ENCODE measurements at regions not wholly inside any gene's neighbourhood (a gene's known extent, or its start where the extent isn't known, plus 50 kb on each side); places are given as distances from the start of the nearest gene placed in this dataset.

DNA sequence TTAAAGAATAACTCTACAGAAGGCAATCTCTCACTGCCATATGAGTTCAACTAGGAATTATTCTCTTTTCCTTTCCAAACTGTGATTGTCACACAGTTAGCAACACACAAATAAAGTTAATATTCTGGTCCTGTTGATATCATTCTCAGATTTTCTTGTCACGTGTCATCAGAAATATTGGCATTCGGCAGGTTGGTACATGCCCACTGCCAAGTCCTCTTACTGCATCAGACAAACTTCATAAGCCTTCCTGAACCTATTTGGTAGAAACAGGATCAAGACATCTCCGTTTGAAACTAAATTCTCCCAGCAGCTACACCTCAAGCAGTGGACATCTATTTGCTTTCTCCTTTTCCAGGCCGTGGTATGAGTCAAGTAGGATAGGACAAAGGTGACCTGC, 177.9 kb upstream of the SOX2 start:
- Histone ChIP-seq H3K4me3 (ENCODE audit: low read depth, low read length) (no peak overlapping the region), H3K36me3 (no peaks in the 10 kb centered on the region), H3K9me3 (ENCODE audit: severe bottlenecking) (no peaks in the 10 kb centered on the region), H3K27me3 (ENCODE audit: insufficient read depth, low read depth, severe bottlenecking) (peaks cover 12% of the 10 kb centered on the region), H3K27ac (no peak overlapping the region)
- TF ChIP-seq, protein P1, sequence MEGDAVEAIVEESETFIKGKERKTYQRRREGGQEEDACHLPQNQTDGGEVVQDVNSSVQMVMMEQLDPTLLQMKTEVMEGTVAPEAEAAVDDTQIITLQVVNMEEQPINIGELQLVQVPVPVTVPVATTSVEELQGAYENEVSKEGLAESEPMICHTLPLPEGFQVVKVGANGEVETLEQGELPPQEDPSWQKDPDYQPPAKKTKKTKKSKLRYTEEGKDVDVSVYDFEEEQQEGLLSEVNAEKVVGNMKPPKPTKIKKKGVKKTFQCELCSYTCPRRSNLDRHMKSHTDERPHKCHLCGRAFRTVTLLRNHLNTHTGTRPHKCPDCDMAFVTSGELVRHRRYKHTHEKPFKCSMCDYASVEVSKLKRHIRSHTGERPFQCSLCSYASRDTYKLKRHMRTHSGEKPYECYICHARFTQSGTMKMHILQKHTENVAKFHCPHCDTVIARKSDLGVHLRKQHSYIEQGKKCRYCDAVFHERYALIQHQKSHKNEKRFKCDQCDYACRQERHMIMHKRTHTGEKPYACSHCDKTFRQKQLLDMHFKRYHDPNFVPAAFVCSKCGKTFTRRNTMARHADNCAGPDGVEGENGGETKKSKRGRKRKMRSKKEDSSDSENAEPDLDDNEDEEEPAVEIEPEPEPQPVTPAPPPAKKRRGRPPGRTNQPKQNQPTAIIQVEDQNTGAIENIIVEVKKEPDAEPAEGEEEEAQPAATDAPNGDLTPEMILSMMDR (IDR thresholded peaks at IDR 0.05; ENCODE audit: low read depth, low read length) = no peak
- DNase-seq = no peak

DNA sequence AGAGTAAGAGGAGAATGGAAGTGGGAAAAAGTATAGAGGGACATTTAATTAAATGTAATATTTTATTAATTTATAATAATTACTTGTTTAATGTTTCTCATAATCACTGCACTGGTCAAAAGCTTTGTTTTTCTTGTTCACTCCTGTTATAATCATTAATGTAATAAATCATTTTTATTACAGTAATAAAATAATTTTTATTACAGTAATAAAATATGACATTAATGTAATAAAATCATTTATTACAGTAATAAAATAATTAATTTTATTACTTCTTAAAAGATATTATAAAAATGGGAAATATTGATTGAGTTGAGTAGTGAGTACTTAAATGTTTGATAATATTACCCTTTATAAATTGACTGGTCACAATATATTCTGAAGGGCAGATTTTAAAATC, 181.1 kb upstream of the SOX2 start:
- Histone ChIP-seq H3K4me3 (ENCODE audit: low read depth, low read length) (no peak overlapping the region), H3K27me3 (ENCODE audit: insufficient read depth, low read depth, severe bottlenecking) (peaks cover 13% of the 10 kb centered on the region), H3K27ac (no peak overlapping the region), H3K36me3 (no peaks in the 10 kb centered on the region), H3K9me3 (ENCODE audit: severe bottlenecking) (no peaks in the 10 kb centered on the region)
- TF ChIP-seq, protein P1 (IDR thresholded peaks at IDR 0.05; ENCODE audit: low read depth, low read length) = no peak
- DNase-seq = no peak

DNA sequence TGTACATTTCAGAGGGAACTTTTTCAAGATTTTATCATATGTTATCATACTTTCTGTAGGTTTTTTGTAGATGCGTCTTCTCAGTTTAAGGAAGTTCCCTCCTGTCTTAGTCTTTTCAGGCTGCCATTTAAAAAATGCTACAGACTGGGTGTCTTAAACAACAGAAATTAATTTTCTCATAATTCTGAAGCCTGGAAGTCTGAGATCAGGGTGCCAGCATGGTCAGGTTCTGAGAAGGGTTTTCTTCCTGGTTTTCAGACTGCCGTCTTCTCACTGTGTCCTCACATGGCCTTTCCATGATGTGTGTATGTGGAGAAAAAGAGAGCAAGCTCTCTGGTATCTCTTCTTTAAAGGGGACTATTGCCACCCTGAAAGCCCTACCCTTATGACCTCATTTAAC, 189.9 kb upstream of the SOX2 start:
- Histone ChIP-seq H3K27ac (no peak overlapping the region), H3K36me3 (no peaks in the 10 kb centered on the region), H3K27me3 (ENCODE audit: insufficient read depth, low read depth, severe bottlenecking) (no peaks in the 10 kb centered on the region), H3K9me3 (ENCODE audit: severe bottlenecking) (peaks cover 6% of the 10 kb centered on the region), H3K4me3 (ENCODE audit: low read depth, low read length) (no peak overlapping the region)
- no peak for DNase-seq
- TF ChIP-seq, protein P1 (IDR thresholded peaks at IDR 0.05; ENCODE audit: low read depth, low read length) = no peak

DNA sequence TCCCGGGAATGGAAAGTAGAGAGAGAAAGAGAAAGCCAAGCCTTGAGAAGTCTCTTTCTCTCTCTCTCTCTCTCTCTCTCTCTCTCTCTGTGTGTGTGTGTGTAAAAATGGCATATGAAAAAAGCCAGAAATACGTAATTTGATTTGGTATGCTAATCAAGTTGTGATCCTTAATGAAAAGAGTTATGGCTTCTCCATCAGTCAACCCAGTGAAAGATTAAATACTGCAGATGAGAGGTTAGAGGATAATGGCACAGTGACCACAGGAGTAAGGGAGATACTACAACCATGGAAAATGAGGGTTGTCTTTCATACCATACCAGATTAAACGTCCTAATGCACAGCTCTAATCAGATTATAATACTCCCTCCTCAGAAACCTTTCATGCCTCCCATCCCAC, 193.5 kb upstream of the SOX2 start:
- H3K9me3 ChIP-seq (ENCODE audit: severe bottlenecking) = no peaks in the 10 kb centered on the region
- no peaks in the 10 kb centered on the region for H3K36me3 ChIP-seq

DNA sequence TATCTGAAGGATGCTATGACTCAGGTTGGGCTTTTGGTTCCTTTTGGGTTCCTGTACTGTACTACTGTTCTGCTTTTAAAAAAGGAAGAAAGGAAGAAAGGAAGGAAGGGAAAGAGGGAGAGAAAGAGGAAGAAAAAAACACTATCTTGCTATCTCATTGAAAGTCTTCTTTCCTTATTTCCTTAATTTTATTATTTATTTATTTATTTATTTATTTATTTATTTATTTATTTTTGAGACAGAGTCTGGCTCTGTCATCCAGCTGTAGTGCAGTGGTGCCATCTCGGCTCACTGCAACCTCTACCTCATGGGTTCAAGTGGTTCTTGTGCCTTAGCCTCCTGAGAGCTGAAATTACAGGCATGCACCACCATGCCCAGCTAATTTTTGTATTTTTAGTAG, 198.9 kb upstream of the SOX2 start:
- Histone ChIP-seq H3K27ac (no peak overlapping the region), H3K4me3 (ENCODE audit: low read depth, low read length) (no peak overlapping the region), H3K36me3 (no peaks in the 10 kb centered on the region), H3K27me3 (ENCODE audit: insufficient read depth, low read depth, severe bottlenecking) (no peaks in the 10 kb centered on the region), H3K9me3 (ENCODE audit: severe bottlenecking) (peaks cover 9% of the 10 kb centered on the region)
- no peak for DNase-seq
- TF ChIP-seq, protein P1 (IDR thresholded peaks at IDR 0.05; ENCODE audit: low read depth, low read length) = no peak

More for the DNA sequence above, 193.5 kb upstream of the SOX2 start:
- no peak for DNase-seq
- Histone ChIP-seq H3K27me3 (ENCODE audit: insufficient read depth, low read depth, severe bottlenecking) (no peaks in the 10 kb centered on the region), H3K4me3 (ENCODE audit: low read depth, low read length) (no peak overlapping the region), H3K27ac (no peak overlapping the region)
- TF ChIP-seq, protein P1 (IDR thresholded peaks at IDR 0.05; ENCODE audit: low read depth, low read length) = no peak

DNA sequence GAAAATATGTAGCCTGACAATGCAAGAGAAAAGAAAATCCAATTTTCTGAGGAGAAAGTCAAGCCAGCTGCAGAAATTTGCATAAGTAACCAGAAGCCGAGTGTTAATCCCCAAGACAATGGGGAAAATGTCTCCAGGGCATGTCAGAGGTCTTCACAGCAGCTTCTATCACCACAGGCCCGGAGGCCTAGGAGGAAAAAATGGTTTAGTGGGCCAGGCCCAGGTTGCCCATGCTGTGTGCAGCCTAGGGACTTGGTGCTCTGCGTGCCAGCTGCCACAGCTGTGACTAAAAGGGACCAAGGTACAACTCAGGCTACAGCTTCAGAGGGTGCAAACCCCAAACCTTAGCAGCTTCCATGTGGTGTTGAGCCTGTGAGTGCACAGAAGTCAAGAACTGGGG, 201.2 kb upstream of the SOX2 start:
- TF ChIP-seq, protein P1 (IDR thresholded peaks at IDR 0.05; ENCODE audit: low read depth, low read length) = no peak
- Histone ChIP-seq H3K9me3 (ENCODE audit: severe bottlenecking) (peaks cover 9% of the 10 kb centered on the region), H3K27me3 (ENCODE audit: insufficient read depth, low read depth, severe bottlenecking) (peaks cover 6% of the 10 kb centered on the region), H3K27ac (no peak overlapping the region), H3K36me3 (no peaks in the 10 kb centered on the region), H3K4me3 (ENCODE audit: low read depth, low read length) (no peak overlapping the region)
- no peak for DNase-seq
